ENCODE measurements at regions not wholly inside any gene's neighbourhood (a gene's known extent, or its start where the extent isn't known, plus 50 kb on each side); places are given as distances from the start of the nearest gene placed in this dataset.

GRCh38 chr15:46894644-46895043 is 822.7 kb upstream of the SEMA6D start:
- Histone ChIP-seq H4K20me1 (replicated peaks in 1 of 2; ENCODE audit: control insufficient read depth in 1 of 2, insufficient read depth in 2 of 2, low read length in 2 of 2) (no peaks in the 10 kb centered on the region), H2BK12ac (ENCODE audit: low read depth, low read length) (no peak overlapping the region), H3K9ac (replicated peaks in 1 of 4; ENCODE audit: extremely low read depth in 1 of 4, low read depth in 3 of 4, low read length in 3 of 4) (no peak overlapping the region), H2BK5ac (ENCODE audit: low read depth, low read length) (no peak overlapping the region), H3K23ac (ENCODE audit: insufficient read length) (no peak overlapping the region), H2BK20ac (ENCODE audit: low read length) (no peak overlapping the region), H3K4me1 (replicated peaks in 1 of 4; ENCODE audit: control insufficient read depth in 3 of 4, insufficient read depth in 4 of 4, low read length in 3 of 4) (no peaks in the 10 kb centered on the region), H2BK15ac (ENCODE audit: low read length) (no peak overlapping the region), H3K56ac (replicated peaks; ENCODE audit: insufficient read length, low read depth, low read length) (no peak overlapping the region), H3K9me3 (ENCODE audit: insufficient read depth in 2 of 2, low read depth in 1 of 2, low read length in 1 of 2) (no peaks in the 10 kb centered on the region), H3K27me3 (replicated peaks in 1 of 4; ENCODE audit: control insufficient read depth in 3 of 4, extremely low read depth in 1 of 4, insufficient read depth in 3 of 4, low read length in 3 of 4) (no peaks in the 10 kb centered on the region), H3K36me3 (ENCODE audit: control insufficient read depth in 2 of 4, insufficient read depth in 4 of 4, low read length in 3 of 4) (no peaks in the 10 kb centered on the region), H3K4me3 (ENCODE audit: extremely low read depth in 1 of 4, insufficient read depth in 2 of 4, low read depth in 3 of 4, low read length in 4 of 4) (no peak overlapping the region), H3K23me2 (ENCODE audit: low read depth, low read length) (no peaks in the 10 kb centered on the region), H3K79me2 (ENCODE audit: control insufficient read depth in 1 of 2, insufficient read depth in 2 of 2, low read length in 2 of 2) (no peaks in the 10 kb centered on the region), H2AFZ (ENCODE audit: low read length) (no peak overlapping the region), H2BK120ac (replicated peaks; ENCODE audit: low read depth, low read length) (no peak overlapping the region), H3K27ac (ENCODE audit: low read depth, low read length) (no peak overlapping the region), H3K18ac (ENCODE audit: extremely low read depth, low read length) (no peak overlapping the region), H3K79me1 (ENCODE audit: low read depth, low read length) (no peaks in the 10 kb centered on the region), H4K8ac (ENCODE audit: extremely low read depth, insufficient read depth, low read length) (no peak overlapping the region; the same call in 1 of the 2 replicates), H3K4me2 (ENCODE audit: insufficient read depth in 1 of 2, low read depth in 2 of 2, low read length in 2 of 2) (no peak overlapping the region), H4K5ac (ENCODE audit: insufficient read length, low read depth, low read length) (no peak overlapping the region), H3K14ac (ENCODE audit: insufficient read length) (no peak overlapping the region), H2AK5ac (ENCODE audit: low read depth, low read length) (no peak overlapping the region), H4K91ac (replicated peaks; ENCODE audit: insufficient read length, low read length) (no peak overlapping the region), H3K4ac (replicated peaks; ENCODE audit: insufficient read length, low read depth, low read length) (no peak overlapping the region)
- FAIRE-seq (no peak), DNase-seq (ENCODE audit: low read depth in 1 of 2, low spot score in 2 of 2) (no peak)
- ChIA-PET CTCF (ENCODE audit: partially characterized antibody) (interaction anchor here (0.7 kb wide), 1 partner anchor 541 kb away, joined by 3 read pairs; no protein-coding TSS in a partner anchor), POLR2A (ENCODE audit: partially characterized antibody) (no interaction called here)
- 93% methylated on average over 10 of the region's 10 CpGs; no CpG with 5 or more reads in 1 of the 2 experiments for WGBS, 2 experiments (ENCODE audit: extremely low coverage in 1 of 2, insufficient coverage in 1 of 2, insufficient read length in 1 of 2, insufficient replicate concordance in 2 of 2, low coverage in 1 of 2, low lambda C conversion rate in 2 of 2, missing lambda C conversion rate in 1 of 2)
- TF ChIP-seq POU5F1 (IDR thresholded peaks at IDR 0.05; ENCODE audit: low read depth, low read length), result no peak
- no peak for TF ChIP-seq RXRA (IDR thresholded peaks at IDR 0.05; ENCODE audit: insufficient read depth, low read depth, low read length)
- TF ChIP-seq RBBP5 (IDR thresholded peaks at IDR 0.05; ENCODE audit: borderline replicate concordance, low read depth, low read length), result no peak
- no peak for TF ChIP-seq FOSL1 (IDR thresholded peaks at IDR 0.05; ENCODE audit: insufficient read depth, low read depth, low read length)
- no peak for TF ChIP-seq TAF7 (optimal IDR thresholded peaks at IDR 0.05; ENCODE audit: borderline replicate concordance, low read depth, low read length)

Data from H1 (cell line).